CD4-positive, alpha-beta memory T cell (primary cell): ENCODE measurements at regions not wholly inside any gene's neighbourhood (a gene's known extent, or its start where the extent isn't known, plus 50 kb on each side); places are given as distances from the start of the nearest gene placed in this dataset.
A peak's percentile ranks its signal among the peaks of the same experiment; 100 is the strongest.

Experiments used
- CTCF ChIA-PET: fragments of 350-600 bp; sonication (Branson Sonifier 250); formaldehyde crosslinking; loops from one replicate; lab custom pipeline; 2021; ENCODE audit warnings: inconsistent platforms; ENCODE audit not compliant: partially characterized antibody; lab: Charles Lee
- POLR2A ChIA-PET: fragments of 350-600 bp; sonication (Branson Sonifier 250); formaldehyde crosslinking; loops from one replicate; lab custom pipeline; 2021; ENCODE audit not compliant: partially characterized antibody; lab: Charles Lee
- DNase-seq, 5 donors: peaks; one replicate each; pipeline versions ENCODE4 v3.0.0 to v3.0.0-alpha.2; 2020 to 2022; ENCODE audit warnings: mixed read lengths in 1 of 5
- H3K27ac ChIP-seq: one replicate; pipeline ENCODE4 v1.7.0; 2013; ENCODE audit warnings: low read depth, low read length
- H3K27me3 ChIP-seq: 2 replicates; pipeline ENCODE4 v1.7.0; 2013; ENCODE audit warnings: mild to moderate bottlenecking, low read length, moderate library complexity; ENCODE audit not compliant: insufficient read depth
- H3K36me3 ChIP-seq: 2 replicates; pipeline ENCODE4 v1.7.0; 2013; ENCODE audit warnings: mild to moderate bottlenecking, low read length, moderate library complexity; ENCODE audit not compliant: insufficient read depth
- H3K4me1 ChIP-seq: 2 replicates; pipeline ENCODE4 v1.7.0; 2013; ENCODE audit warnings: mild to moderate bottlenecking, low read length, moderate library complexity; ENCODE audit not compliant: insufficient read depth
- H3K4me3 ChIP-seq, 2 donors: one replicate each; pipeline ENCODE4 v1.7.0; 2013; ENCODE audit warnings: low read length in 2 of 2, mild to moderate bottlenecking in 1 of 2
- H3K9me3 ChIP-seq, 2 donors: one replicate each; pipeline ENCODE4 v1.7.0; 2013; ENCODE audit warnings: low read length in 2 of 2, control low read depth in 1 of 2; ENCODE audit not compliant: control insufficient read depth in 1 of 2
- H3K27ac Mint-ChIP-seq, 7 donors: one replicate each; pipeline ENCODE4 v1.8.0; 2020 to 2021; ENCODE audit warnings: mixed read lengths in 7 of 7, mild to moderate bottlenecking in 6 of 7, inconsistent platforms in 3 of 7, moderate library complexity in 3 of 7
- H3K27me3 Mint-ChIP-seq, 2 donors: one replicate each; pipeline ENCODE4 v1.8.0; 2020 to 2021; ENCODE audit warnings: mixed read lengths in 2 of 2
- H3K36me3 Mint-ChIP-seq, 2 donors: one replicate each; pipeline ENCODE4 v1.8.0; 2020 to 2021; ENCODE audit warnings: mixed read lengths in 2 of 2, inconsistent platforms in 1 of 2, mild to moderate bottlenecking in 1 of 2
- H3K4me1 Mint-ChIP-seq, 4 donors: one replicate each; pipeline ENCODE4 v1.8.0; 2020 to 2021; ENCODE audit warnings: mixed read lengths in 4 of 4, mild to moderate bottlenecking in 1 of 4
- H3K4me3 Mint-ChIP-seq, 8 donors: one replicate each; pipeline ENCODE4 v1.8.0; 2020 to 2021; ENCODE audit warnings: mixed read lengths in 8 of 8, mild to moderate bottlenecking in 7 of 8, moderate library complexity in 6 of 8, inconsistent platforms in 3 of 8
- H3K9me3 Mint-ChIP-seq, 8 donors: one replicate each; pipeline ENCODE4 v1.8.0; 2020 to 2021; ENCODE audit warnings: mixed read lengths in 8 of 8, mild to moderate bottlenecking in 5 of 8, inconsistent platforms in 3 of 8, moderate library complexity in 1 of 8
- intact Hi-C: fragments of 100-400 bp; cut with micrococcal nuclease; formaldehyde crosslinking; loops from one replicate; pipeline ENCODE4 v1.15.1; 2023

DNA sequence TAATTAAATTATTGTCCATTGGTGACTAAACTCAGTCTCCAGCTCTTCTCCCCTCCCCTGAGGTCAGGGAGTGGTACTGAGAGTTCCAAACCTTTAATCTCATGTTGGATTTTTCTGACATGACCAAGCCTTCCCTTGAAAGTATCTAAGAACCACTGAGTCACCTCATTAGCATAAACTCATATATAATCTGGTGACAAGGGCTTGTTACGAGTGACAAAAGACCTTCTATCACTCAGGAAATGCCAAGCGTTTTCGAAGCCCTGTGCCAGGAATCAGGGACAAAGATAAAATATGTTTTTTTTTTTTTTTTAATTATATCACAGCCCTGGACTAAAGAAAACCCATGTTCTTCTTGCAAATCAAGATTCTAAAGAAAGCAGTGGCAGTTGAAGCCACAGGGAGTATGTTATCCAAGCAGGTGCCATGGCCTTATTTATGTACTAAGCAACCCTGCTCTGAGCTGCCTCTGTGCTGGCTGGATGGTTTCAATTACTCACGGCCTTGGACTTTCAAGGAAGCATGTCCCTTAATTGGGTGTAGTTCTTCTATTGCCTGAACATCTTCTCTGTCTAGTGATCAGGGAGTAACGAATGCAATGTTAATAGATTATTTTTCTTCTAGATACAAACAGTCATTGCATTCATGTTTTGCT is 169.0 kb upstream of the PRKCQ start:
- H3K36me3 ChIP-seq, result no peaks in the 10 kb centered on the region
- POLR2A ChIA-PET, result no interaction called here
- H3K27me3 ChIP-seq, result no peaks in the 10 kb centered on the region
- H3K9me3 Mint-ChIP-seq, result peaks cover 0 to 5% (median 3%) of the 10 kb centered on the region in 8 donors
- H3K27me3 Mint-ChIP-seq, result peaks cover 18 to 42% of the 10 kb centered on the region in 2 donors
- no peaks in the 10 kb centered on the region for H3K9me3 ChIP-seq
- H3K27ac ChIP-seq, result no peak overlapping the region
- H3K36me3 Mint-ChIP-seq, result no peaks in the 10 kb centered on the region
- intact Hi-C loops, result no loop called here
- H3K27ac Mint-ChIP-seq, result no peak overlapping the region
- DNase-seq, result no peak
- H3K4me1 Mint-ChIP-seq, result no peaks in the 10 kb centered on the region
- H3K4me3 ChIP-seq, result no peak overlapping the region
- H3K4me3 Mint-ChIP-seq, result no peak overlapping the region
- CTCF ChIA-PET, result no interaction called here
- H3K4me1 ChIP-seq, result no peaks in the 10 kb centered on the region

GRCh38 chr10:6748029-6748428 is 168.0 kb upstream of the PRKCQ start:
- CTCF ChIA-PET, result no interaction called here

GRCh38 chr10:6746782-6747181 is 166.7 kb upstream of the PRKCQ start:
- ChIA-PET POLR2A (no interaction called here), CTCF (no interaction called here)
- DNase-seq, result no peak
- Histone ChIP-seq H3K27me3 (no peaks in the 10 kb centered on the region), H3K36me3 (no peaks in the 10 kb centered on the region), H3K4me1 (no peaks in the 10 kb centered on the region), H3K27ac (no peak overlapping the region), H3K9me3 (no peaks in the 10 kb centered on the region), H3K4me3 (no peak overlapping the region)
- Mint-ChIP-seq H3K36me3 (no peaks in the 10 kb centered on the region), H3K27ac (peak overlapping the region in 1 of 7 donors; percentile 5), H3K4me3 (no peak overlapping the region), H3K4me1 (no peaks in the 10 kb centered on the region), H3K27me3 (peaks cover 15 to 35% of the 10 kb centered on the region in 2 donors), H3K9me3 (peaks cover 0 to 5% (median 3%) of the 10 kb centered on the region in 8 donors)
- intact Hi-C loops, result no loop called here

More at GRCh38 chr10:6748029-6748428, 168.0 kb upstream of the PRKCQ start:
- no peak overlapping the region for H3K4me3 Mint-ChIP-seq
- DNase-seq, result no peak
- POLR2A ChIA-PET, result no interaction called here
- H3K9me3 ChIP-seq, result no peaks in the 10 kb centered on the region
- no peaks in the 10 kb centered on the region for H3K36me3 ChIP-seq
- no peak overlapping the region for H3K27ac Mint-ChIP-seq
- no peaks in the 10 kb centered on the region for H3K4me1 ChIP-seq
- peaks cover 0 to 5% (median 3%) of the 10 kb centered on the region in 8 donors for H3K9me3 Mint-ChIP-seq
- no peaks in the 10 kb centered on the region for H3K27me3 ChIP-seq
- no peaks in the 10 kb centered on the region for H3K36me3 Mint-ChIP-seq
- intact Hi-C loops, result no loop called here
- H3K27ac ChIP-seq, result no peak overlapping the region
- H3K27me3 Mint-ChIP-seq, result peaks cover 17 to 40% of the 10 kb centered on the region in 2 donors
- no peaks in the 10 kb centered on the region for H3K4me1 Mint-ChIP-seq
- no peak overlapping the region for H3K4me3 ChIP-seq

DNA sequence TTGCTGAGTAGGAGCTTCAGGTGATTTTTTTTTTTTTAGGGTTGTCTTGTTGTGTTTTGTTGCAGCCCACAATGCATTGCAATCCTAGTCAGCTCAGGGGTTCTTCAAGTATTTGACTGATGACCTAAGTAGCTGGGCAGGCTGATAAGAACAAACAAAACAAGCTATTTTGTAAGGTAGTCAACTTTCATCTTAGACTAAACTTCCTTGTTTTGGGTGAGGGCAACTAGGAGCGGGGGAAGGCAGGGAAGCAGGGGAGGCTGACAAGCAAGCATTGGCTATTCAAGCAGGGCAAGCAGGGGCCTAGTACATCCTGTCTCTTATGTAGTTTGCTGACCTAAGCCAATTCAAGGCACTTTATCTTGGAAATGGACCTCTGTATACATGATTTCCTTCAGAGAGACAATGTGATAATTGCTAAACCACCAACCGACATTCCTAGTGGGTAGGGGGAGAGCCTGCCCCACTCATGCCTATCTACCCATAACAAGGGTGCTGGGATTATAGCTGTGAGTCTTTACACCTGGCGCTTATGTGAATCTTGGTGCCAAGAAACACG is 163.3 kb upstream of the PRKCQ start:
- no peaks in the 10 kb centered on the region for H3K4me1 ChIP-seq
- DNase-seq, result no peak
- Mint-ChIP-seq H3K27me3 (peaks cover 9 to 32% of the 10 kb centered on the region in 2 donors), H3K4me1 (peaks cover 0 to 3% (median 0%) of the 10 kb centered on the region in 4 donors), H3K9me3 (peaks cover 0 to 2% (median 0%) of the 10 kb centered on the region in 8 donors), H3K4me3 (no peak overlapping the region), H3K36me3 (no peaks in the 10 kb centered on the region), H3K27ac (no peak overlapping the region)
- ChIA-PET CTCF (no interaction called here), POLR2A (no interaction called here)
- H3K4me3 ChIP-seq, result no peak overlapping the region
- no peaks in the 10 kb centered on the region for H3K36me3 ChIP-seq
- no peak overlapping the region for H3K27ac ChIP-seq
- H3K27me3 ChIP-seq, result no peaks in the 10 kb centered on the region
- intact Hi-C loops, result no loop called here
- H3K9me3 ChIP-seq, result no peaks in the 10 kb centered on the region

GRCh38 chr10:6741541-6741941 is 161.5 kb upstream of the PRKCQ start:
- H3K27me3 Mint-ChIP-seq, result peaks cover 8 to 28% of the 10 kb centered on the region in 2 donors
- peaks cover 0 to 3% (median 0%) of the 10 kb centered on the region in 4 donors for H3K4me1 Mint-ChIP-seq

DNA sequence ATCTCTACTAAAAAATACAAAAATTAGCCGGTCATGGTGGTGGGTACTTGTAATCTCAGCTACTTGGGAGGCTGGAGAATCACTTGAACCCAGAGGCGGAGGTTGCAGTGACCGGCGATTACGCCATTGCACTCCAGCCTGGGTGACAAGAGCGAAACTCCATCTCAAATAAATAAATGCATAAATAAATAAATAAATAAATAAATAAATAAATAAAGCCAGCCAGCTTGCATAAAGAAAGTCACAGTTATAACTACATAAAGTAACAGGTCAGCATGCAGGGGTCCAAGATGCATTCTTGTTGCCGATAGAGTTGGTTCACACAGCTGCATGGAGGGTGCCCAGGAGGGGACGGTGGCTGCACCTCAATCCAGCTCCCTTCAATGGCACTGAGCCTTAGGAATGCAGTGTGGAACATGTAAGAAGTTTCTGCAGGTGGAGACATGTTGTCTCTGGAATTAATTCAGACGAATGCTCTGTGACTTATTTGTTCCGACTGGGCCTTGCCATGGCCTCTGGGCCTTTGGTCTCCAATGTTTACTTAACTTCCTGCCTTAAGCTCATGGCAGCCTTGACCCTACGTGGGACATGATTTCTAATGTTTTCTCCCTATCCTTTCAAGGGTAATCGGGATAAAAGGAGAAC is 159.6 kb upstream of the PRKCQ start:
- no peak for DNase-seq
- intact Hi-C loops, result loop anchor here (5.0 kb wide), 1 partner anchor 1017 kb away; no protein-coding TSS in a partner anchor
- no peaks in the 10 kb centered on the region for H3K9me3 ChIP-seq
- Mint-ChIP-seq H3K4me1 (peaks cover 0 to 3% (median 0%) of the 10 kb centered on the region in 4 donors), H3K27me3 (peaks cover 18 to 38% of the 10 kb centered on the region in 2 donors), H3K36me3 (no peaks in the 10 kb centered on the region), H3K9me3 (no peaks in the 10 kb centered on the region), H3K27ac (no peak overlapping the region), H3K4me3 (no peak overlapping the region)
- no peaks in the 10 kb centered on the region for H3K4me1 ChIP-seq
- ChIA-PET POLR2A (no interaction called here), CTCF (no interaction called here)
- H3K27me3 ChIP-seq, result no peaks in the 10 kb centered on the region
- no peak overlapping the region for H3K27ac ChIP-seq
- no peak overlapping the region for H3K4me3 ChIP-seq
- H3K36me3 ChIP-seq, result no peaks in the 10 kb centered on the region

More at GRCh38 chr10:6741541-6741941, 161.5 kb upstream of the PRKCQ start:
- Histone ChIP-seq H3K4me3 (no peak overlapping the region), H3K9me3 (no peaks in the 10 kb centered on the region), H3K27ac (no peak overlapping the region), H3K4me1 (no peaks in the 10 kb centered on the region), H3K36me3 (no peaks in the 10 kb centered on the region), H3K27me3 (no peaks in the 10 kb centered on the region)
- ChIA-PET POLR2A (no interaction called here), CTCF (no interaction called here)
- intact Hi-C loops, result no loop called here
- Mint-ChIP-seq H3K4me3 (no peak overlapping the region), H3K9me3 (no peaks in the 10 kb centered on the region), H3K36me3 (no peaks in the 10 kb centered on the region), H3K27ac (no peak overlapping the region)
- DNase-seq, result no peak

DNA sequence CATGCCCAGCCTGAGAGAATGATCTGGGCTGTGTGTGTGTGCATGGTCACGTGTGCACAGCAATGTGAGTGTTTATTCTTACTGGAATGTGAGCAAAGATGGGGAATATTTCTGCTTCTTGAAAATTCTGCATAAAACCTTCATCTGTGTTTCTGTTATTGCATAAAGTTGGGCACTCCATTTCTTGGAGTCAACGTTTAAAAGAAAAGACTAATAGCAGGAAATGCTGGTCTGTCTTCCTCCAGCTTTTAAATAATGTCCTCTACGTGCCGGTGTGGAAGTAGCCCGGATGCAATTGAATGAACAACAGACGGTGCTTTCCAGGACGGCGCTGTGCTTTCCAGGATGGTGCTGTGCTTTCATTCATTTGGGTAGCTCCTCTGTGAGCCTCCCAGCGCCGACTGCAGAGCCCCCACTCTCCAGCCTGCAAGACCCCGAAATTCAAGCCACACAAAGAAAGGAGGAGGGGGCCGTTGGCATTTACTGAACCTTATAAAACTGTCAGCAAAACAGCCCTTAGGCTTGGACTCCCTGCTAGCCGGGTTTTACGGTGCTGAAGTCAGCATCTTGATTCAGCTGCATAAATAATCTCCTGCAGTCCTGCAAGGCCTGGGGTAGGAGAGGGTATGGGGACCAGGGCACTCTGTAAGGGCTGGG is 158.2 kb upstream of the PRKCQ start:
- Histone ChIP-seq H3K4me3 (no peak overlapping the region), H3K4me1 (no peaks in the 10 kb centered on the region), H3K27me3 (no peaks in the 10 kb centered on the region), H3K36me3 (no peaks in the 10 kb centered on the region), H3K9me3 (no peaks in the 10 kb centered on the region), H3K27ac (no peak overlapping the region)
- no peaks in the 10 kb centered on the region for H3K36me3 Mint-ChIP-seq
- no peak for DNase-seq
- H3K27ac Mint-ChIP-seq, result no peak overlapping the region
- ChIA-PET POLR2A (no interaction called here), CTCF (no interaction called here)
- intact Hi-C loops, result loop anchor here (5.0 kb wide), 1 partner anchor 1016 kb away; no protein-coding TSS in a partner anchor
- H3K4me3 Mint-ChIP-seq, result no peak overlapping the region
- peaks cover 21 to 43% of the 10 kb centered on the region in 2 donors for H3K27me3 Mint-ChIP-seq
- H3K4me1 Mint-ChIP-seq, result peaks cover 0 to 3% (median 0%) of the 10 kb centered on the region in 4 donors
- H3K9me3 Mint-ChIP-seq, result no peaks in the 10 kb centered on the region
